ENCODE measurements at regions not wholly inside any gene's neighbourhood (a gene's known extent, or its start where the extent isn't known, plus 50 kb on each side); places are given as distances from the start of the nearest gene placed in this dataset.

DNA sequence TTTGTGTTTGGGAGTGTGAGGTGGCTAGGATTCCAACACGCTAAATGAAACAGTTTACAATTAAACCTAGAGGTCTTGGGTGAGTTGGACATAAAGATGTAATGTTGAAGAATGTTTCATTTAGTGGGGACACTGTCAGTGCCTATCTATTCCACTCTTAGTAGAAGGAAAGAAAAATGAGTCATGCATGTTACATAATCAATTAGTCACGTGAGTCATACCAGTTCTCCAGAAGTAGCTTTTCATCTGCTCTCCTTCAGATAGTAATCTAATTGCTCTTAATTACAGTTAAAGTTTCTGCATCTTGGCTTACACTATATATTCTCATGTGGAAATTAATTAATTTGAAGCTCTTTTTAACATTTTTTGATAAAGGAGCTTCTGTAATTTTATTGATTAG is 115.7 kb upstream of the P2RY1 start:
- peak; percentile 30 for DNase-seq

DNA sequence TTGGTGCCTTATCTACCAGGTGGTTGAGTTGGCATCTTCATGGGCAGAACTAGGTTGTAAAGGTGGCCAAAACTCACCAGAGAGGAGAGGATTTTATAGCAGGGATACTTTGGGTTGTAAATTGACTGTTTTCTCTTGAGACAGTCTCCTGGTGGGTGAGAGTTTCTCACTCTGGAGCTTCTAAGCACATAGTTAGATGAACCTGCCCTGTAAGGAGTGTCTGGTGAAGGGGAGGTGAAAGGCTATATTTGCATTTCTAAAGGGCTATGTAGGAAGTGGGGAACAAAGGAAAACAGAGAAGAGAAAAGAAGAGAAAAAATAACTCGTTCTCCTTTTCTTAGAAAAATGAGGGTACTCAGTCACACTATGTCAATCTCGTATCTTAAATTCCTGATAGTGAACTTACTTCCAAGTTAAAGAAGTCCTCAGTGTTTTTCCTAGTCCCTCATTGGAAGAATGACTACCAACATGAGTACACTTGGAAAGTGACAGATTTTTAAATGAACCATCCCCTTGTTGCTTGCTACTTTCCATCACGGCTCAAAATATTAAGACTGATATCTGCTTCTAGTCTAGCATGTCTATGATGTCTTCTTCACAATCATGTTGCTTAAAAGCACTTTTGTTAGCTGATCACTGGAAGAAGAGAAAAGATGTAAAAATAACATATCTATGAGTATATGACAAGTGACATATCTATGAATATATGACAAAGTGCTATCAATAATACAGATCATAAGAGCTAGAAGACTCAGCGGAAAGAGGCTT is 113.8 kb upstream of the P2RY1 start:
- no peak for DNase-seq

DNA sequence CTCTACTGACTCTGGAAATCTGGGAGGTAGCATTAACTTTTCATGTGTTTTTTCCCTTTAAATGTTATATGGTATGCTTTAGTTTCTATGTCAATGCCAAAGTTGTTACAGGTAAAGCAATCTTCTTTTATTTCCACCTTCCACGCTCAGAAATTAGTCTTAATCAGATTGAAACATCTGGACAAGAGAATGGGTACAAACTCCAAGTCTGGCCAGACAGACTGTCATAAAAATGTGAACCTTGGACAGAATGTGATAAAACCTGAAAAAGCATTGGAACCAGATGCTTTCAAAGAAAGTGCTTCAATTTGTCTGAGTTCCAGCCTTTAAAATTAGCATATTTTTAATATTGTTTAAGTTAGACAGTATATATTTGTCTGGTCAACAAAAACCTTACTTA is 110.7 kb upstream of the P2RY1 start:
- no peak for DNase-seq

DNA sequence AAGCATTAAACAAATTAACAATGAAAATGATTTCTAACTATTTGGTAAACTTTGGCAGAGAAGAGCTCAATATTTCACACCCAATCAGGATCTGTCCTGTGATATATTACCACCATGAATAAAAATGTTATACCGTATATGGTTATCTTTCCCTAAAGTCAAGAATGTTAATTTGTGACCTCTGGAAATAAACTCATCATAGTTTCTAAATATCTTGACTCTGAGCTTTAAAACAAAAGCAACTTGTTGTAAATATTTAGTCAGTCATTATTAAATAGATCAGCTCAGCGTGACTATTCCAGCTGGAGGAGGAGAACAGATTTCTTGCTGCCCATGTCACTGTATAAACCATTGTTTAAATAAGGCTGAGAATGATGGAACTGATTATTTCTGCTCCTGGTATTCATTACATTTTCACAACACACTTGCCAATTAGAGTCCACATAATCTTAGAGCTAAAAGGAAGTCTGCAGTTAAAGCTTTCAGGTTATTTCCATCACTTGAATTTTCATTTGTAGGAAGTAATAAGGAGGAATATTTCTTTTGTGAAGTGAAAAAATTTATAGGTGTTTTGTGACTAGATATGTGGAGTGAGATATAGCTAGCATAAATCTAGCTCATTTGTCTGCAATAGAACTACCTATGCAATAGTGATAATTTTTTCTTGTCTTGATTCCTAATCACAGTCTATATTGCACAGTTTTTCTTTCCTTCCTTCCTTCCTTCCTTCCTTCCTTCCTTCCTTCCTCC is 106.5 kb upstream of the P2RY1 start:
- DNase-seq = peak; percentile 67

DNA sequence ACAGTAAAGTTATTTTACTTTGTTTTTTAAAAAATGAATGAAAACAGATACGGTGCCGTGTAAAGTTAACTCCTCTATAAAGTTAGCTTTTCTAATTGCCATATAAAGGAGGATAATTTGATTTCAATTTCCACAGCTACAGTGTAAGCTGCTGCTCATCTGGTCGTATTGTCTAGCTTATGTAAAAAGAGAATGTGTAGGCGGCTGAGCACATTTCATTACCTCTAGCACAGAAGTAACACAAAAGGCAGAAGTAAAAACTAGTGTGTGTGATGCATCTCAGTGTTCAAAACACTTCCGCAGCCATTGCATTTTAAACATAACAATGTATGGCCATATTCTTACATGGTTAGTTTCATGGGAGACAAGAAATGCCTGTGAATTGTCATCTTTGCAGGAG is 105.0 kb upstream of the P2RY1 start:
- no peak for DNase-seq

DNA sequence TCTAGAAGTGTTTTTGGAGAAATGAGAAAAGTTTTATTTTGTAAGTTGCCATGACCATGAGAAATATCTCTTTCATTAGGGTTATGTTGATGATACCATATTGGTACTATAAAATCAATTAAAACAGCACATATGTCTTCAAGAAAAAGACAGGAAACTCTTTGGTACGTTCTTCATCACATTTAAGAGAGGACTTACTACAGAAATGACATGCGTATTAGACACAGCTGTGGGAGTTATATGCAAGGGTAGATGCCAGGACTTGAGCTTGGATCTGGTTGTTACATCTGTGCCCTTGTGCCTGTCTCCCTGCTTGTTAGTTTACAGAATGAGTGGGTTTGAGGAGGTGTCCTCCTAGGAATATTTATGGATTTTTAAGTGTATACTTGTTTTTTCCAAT is 103.4 kb upstream of the P2RY1 start:
- peak; percentile 79 for DNase-seq

DNA sequence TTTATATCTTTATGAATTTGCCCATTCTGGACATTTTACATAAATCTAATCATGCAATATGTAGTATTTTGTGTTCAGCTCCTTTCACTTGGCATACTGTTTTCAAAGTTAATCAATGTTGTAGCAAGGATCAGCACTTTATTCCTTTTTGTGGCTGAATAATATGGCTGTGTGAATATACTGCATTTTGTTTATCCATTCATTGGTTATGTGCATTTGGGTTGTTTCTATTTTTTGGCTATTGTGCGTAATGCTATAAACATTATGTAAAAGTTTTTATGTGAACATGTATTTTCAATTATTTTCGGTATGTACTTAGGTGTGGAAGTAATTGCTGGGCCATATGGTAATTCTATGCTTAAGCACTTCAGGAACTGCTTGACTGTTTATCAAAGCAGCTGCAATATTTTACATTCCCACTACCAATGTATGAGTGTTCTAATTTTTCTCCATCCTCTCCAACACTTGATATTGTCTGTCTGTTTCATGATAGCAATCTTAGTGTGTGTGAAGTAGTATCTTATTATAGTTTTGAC is 101.3 kb upstream of the P2RY1 start:
- no peak for DNase-seq

DNA sequence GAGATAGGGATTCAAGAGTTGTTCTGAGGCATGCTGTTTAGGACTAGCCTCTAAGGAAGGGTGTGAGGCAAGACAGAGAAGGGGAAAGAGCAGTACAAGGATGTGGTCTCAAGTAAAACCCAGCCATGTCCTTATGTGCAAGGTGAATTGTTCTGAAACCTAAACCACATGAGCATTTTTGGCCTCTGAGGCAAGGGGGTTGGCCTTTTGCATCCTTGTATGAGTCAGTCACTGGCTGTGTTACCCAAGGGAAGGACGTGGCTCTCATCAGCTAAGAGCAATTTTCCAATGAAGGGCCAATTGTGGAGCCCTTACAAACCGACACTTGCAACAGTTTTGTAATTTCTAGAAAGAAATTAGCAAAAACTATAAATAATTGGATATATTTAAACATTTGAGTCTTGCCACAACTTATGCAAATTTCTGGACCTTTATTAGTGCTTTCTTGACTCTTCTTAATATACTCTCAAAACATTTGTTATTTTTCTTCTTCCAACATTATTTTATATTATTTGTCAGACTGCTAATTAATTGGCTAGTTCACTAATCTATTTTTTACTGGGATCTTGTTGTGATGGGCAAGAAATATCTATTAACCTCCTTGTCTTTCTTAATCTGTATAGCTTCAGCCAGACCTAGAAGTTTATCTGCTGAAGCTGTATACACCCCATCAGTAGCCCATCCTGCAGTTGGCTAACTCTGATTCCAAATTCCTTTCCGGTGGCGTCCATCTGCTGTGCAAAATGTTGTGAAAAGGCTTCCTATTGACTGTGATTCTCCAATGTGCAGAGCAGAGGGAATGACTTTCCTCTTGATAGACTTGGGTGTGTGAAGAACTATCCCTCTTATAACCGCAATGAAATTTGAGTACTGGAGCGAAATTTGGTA is 97.7 kb upstream of the P2RY1 start:
- DNase-seq = peak; percentile 9

DNA sequence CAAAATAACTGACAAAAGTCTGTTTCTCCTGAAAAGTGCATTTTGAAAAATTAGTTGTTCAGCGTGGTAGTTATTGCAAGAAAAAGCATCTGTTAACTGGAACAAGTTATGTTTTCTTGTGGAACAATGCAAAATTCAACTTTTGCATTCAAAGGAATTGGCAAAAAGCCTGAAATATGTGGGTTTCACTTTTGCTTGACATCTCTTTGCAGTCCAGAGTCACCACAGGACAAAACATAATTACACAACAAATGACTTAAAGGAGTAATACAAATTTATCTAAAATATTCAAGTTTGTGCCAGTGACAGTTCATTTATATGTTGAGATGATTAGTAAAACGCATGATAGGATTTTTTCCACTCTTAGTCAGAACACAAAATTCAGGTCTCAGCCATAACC is 96.3 kb upstream of the P2RY1 start:
- DNase-seq = peak; percentile 28

DNA sequence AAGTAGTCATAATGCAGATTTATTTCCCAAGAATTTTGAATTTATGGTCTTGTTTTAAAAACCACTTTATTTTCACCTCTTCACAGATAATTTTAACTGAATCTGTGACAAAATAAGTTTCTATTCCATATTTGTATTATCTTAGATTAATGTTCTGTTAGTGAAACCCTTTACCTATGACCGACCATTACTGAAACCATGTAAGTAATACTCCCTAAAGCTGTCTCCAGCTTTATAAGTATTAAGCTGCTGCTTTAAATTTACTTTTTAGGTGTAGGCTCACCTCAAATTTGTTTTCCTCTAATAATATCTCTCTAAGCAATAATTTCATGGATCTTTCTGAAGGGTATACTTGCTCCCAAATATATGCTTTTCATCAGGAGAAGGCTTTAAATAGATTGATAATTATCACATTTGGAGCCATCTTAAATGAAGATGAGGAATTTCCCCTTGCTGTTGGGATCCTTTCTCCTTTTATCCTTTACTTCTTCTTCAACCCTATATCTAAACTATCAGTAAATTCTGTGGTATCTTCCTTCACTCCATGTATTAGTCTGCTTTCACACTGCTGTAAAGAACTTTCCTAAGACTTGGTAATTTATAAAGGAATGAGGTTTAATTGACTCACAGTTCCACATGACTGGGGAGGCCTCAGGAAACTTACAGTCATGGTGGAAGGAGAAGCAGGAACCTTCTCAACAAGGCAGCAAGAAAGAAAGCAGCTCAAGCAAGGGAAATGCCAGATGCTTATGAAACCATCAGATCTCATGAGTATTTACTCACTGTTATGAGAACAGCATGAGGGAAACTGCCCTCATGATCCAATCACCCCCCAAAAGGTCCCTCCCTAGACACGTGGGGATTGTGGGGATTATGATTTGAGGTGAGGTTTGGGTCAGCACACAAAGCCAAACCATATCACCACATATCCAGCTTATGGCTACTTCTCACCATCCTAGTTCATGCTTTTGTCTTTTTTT is 92.3 kb upstream of the P2RY1 start:
- DNase-seq = no peak

DNA sequence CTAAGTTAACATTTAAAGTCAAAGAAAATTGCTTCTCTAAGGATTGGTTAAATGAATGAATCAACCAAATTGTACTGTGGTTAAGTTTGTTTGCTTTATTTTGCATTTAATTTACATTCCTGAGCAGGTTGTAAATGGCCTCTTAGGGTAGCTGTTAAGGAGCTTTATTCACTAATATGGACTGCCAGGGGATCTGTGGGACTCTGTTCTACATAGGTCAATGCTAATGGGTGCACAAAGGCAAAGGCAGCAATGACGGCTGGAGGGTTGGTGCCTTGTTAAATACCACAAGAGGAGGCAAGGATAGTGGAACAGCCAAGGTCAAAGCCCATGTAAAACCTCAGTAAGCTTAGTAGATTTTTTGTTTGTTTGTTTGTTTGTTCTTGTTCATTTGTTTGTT is 89.3 kb upstream of the P2RY1 start:
- DNase-seq = no peak

DNA sequence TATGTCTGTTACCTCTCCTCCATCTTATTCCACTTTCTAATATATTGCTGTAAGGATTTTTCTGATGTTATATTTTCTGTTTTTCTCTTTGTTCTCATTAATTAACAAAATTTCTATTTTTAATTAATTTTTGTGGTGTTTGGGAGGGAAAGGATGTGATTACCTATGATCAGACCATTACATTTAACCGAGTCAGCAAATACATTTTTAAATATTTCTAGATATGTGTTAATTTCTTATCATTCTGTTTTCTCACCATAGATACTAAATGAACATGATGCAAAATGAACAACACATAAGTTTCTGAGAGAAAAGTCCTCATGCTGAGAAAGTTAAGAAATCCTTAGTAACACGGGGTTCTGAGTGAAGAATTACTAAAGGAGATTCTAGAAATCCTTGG is 80.6 kb upstream of the P2RY1 start:
- no peak for DNase-seq

DNA sequence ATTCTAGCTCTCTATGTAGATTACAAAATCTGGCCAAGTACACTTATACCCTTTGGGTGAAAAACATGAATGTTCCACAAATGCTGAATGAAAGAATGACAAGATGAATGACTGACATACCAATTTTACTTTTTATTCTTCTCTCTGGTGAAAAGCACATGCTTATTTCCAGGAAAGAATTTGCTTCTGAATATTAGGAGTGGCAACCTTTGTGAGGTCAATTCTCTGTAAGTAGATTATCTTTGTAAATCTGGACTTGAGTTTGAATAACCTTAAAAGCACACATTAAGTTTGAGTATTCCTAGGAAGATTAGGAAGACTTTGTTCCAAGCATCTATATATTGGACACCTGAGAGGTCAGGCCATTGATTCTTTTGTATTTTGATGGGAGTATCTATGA is 78.1 kb upstream of the P2RY1 start:
- no peak for DNase-seq

DNA sequence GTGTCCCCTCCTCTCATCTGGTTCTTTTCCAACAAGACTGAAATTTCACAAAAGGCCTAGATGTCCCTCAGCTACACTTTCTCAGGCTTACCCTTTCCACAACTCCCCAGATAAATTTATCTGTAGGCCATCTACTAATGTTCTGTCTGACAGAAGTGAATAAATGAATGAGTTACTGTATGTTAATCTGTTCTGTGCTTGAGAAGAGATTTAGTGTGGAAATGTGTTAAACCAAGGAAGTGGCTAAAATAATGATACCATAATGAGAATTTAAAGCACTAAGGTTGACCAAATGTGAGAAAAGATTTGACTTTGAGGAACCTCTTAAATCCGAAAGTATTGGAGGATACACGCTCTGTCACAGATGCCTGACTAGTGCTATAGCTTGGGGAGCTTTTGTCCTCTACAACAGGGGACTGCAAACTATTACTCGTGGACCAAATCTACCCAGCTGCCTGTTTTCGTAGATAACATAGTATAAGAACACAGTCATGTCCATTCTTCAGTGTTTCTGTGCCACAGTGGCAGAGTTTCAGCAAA is 74.8 kb upstream of the P2RY1 start:
- DNase-seq = no peak

DNA sequence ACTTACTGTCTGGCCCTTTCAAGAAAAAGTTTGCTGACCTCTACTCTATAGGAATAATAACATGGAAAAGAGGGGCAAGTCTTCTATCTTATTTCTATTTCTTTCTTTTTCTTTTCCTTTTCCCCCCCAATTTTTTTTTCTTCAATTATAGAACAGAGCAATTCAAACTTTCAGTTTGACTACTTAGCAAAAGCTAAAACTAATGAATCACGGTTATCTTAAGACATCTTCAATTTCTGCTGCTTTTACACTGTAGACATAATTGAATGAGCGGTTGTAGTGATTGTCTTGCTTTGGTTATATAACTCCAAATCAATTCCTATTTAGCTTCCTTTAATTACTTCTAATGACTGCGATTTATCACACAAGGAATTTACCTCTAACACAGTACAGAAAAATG is 74.3 kb upstream of the P2RY1 start:
- no peak for DNase-seq

DNA sequence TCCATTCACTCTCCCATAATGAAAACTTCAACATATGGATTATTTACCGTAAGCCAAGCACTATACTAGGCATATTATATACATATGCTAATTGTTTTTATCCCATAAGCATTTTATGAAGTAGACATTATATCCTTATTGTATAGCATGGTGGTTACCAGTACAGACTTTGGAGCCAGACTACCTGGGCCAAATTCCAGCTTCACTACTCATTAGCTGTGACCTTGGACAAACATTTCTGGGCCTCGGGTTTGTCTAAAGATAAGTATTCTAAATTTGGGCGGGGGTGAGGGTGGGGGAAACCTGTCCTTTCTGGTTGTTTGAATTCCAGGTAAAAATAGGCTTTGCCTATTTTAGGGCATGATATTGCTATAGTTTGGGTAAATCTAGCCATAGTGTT is 66.5 kb upstream of the P2RY1 start:
- DNase-seq = no peak

DNA sequence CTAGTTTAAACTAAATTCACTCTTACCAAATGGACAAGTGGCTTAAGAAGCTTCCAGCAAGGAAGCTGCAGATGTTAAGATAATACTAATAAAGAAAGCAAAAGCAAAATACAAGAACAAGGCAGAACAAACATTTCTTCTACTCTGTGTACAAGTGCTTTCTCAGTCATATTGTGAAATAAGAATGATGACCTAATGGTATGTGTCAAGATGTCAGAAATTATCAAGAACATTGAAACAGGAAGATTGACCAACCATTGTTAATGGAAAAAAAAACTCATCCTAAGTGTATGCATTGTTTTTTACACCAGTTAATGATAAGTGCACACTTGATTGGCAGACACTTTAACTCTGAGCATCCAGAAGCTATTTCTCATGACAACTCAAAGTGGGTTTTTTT is 65.4 kb upstream of the P2RY1 start:
- DNase-seq = no peak

DNA sequence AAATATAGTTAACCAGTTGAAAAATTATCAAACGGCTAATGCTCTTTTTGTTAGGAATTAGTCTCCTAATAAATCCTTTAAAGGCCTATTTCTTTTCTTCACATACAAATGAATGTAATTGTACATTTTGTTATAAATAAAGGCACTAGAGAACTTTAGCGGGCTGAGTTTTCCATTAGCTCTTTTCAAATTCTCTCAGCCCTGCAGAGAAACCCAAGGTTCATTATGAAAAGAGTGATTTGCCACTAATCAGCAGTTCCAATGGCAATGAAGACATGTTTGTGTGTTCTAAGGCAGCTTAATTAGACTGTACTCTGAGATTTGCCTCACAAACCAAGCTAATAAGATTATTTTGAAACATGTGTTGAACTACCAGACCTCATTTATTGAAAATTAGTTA is 64.6 kb upstream of the P2RY1 start:
- no peak for DNase-seq

DNA sequence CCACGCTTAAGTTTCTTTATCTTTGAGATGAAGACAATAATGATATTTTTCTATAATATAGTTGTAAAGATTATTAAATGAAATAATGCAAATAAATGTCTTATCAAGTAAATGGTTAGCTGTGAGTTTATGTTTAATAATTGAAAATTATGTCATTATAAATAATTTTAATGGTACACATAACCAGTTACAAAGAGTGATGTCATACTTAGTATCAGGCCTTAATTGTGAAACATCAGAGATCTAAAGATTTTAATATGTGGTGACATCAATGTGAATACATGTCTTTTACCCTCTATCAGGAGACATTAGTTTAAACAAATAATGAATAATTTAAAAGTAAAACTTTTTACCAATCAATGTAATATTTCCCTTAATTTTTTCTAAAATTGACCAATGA is 63.8 kb upstream of the P2RY1 start:
- DNase-seq = no peak

DNA sequence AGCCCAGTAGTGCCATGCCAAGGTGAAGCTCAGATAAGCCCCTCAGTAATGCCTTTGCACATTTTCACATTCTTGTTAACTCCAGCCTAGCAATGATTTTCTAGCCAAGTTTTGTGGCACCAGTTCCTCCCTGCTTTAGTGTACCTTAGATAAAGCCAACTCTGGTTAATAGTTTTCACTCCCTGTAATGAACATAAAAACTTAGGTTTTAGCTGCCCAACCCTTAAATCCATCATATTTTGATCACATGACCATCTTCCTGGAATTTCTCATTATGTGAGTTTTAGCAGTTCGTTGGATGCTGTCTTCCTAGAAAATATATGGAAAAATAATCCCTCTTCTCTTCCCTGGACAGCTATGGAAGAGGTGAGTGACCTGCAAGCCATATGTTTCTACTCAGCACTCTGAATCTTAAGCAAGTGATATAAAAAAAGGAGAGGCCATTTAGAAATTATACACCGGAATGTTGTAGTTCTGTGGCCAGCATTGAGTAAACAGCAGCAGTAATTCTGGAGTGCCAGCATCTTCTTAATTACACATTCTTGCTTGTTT is 62.2 kb upstream of the P2RY1 start:
- peak; percentile 53 for DNase-seq

DNA sequence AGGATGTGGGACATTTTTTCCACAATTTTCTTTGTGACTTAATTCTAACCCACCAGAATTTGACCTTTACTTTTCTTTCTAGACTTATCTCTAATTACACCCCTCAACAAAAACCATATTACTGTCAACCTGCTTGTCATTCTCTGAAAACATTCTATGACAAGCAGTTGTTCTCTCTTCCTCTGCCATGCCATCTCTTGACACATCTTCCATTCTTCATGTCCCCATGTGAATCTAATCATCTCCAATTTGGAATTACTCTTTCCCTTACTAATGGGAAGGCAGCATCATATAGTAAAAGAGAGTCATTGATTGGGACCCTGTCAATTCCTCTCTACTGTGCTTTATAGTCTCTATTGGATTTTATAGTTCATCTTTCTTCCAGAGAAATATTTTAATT is 61.3 kb upstream of the P2RY1 start:
- DNase-seq = no peak

All from tongue (tissue), 1 donor.